ENCODE measurements at regions not wholly inside any gene's neighbourhood (a gene's known extent, or its start where the extent isn't known, plus 50 kb on each side); places are given as distances from the start of the nearest gene placed in this dataset.

DNA sequence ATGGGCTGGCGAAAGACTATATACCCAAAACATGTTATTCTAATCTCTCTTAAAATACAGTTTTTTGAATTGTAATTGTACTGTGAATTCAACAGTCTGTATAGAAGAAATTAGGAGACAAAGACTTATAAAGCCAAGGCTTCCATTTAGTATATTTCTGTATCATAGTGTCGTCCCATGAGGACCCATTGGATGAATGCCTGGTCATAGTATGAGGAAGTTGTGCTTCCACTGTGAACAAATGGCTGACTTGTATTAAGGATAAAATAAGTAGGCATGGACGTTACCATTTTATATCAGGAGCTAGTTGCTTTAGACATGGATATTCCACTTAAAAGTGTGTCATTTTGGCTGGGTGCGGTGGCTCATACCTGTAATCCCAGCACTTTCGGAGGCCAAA lies 55.9 kb upstream of the NAV3 start:
- H3K9ac ChIP-seq (ENCODE audit: extremely low read depth, insufficient read length, low read length), result no peak overlapping the region
- H4K5ac ChIP-seq (ENCODE audit: insufficient read length, low read depth, low read length), result no peak overlapping the region
- H3K36me3 Mint-ChIP-seq (ENCODE audit: insufficient read depth in 1 of 3, low read depth in 3 of 3), result no peaks in the 10 kb centered on the region
- H4K20me1 ChIP-seq (ENCODE audit: control insufficient read depth, insufficient read depth, insufficient read length), result no peaks in the 10 kb centered on the region
- H2BK20ac ChIP-seq (ENCODE audit: low read depth, low read length, poor library complexity, severe bottlenecking), result no peak overlapping the region
- H4K91ac ChIP-seq (ENCODE audit: insufficient read length, low read depth, low read length), result no peak overlapping the region
- H2BK15ac ChIP-seq (ENCODE audit: low read depth, low read length), result no peak overlapping the region
- H4K8ac ChIP-seq (replicated peaks; ENCODE audit: insufficient read length, low read depth, low read length), result no peak overlapping the region
- no peak overlapping the region for H3K56ac ChIP-seq (ENCODE audit: insufficient read length, low read depth, low read length)
- H3K4me1 ChIP-seq (ENCODE audit: insufficient read depth, low read length), result no peaks in the 10 kb centered on the region
- H3K79me2 ChIP-seq (ENCODE audit: insufficient read depth, low read length), result no peaks in the 10 kb centered on the region
- no peak overlapping the region for H3K4ac ChIP-seq (ENCODE audit: low read depth, low read length)
- no peaks in the 10 kb centered on the region for H3K9me3 Mint-ChIP-seq
- H3K27me3 ChIP-seq (ENCODE audit: insufficient read depth, low read length), result no peaks in the 10 kb centered on the region
- no peak overlapping the region for H3K23ac ChIP-seq (ENCODE audit: insufficient read length, low read depth, low read length)
- H3K4me1 Mint-ChIP-seq, result no peaks in the 10 kb centered on the region
- no CpG with 5 or more reads among the region's 5 CpGs for WGBS (ENCODE audit: extremely low coverage, insufficient read length, low lambda C conversion rate)
- H3K4me2 ChIP-seq (ENCODE audit: insufficient read depth, insufficient read length, low read length), result no peak overlapping the region
- no peak overlapping the region for H2AFZ ChIP-seq (ENCODE audit: low read length)
- H3K27ac Mint-ChIP-seq, result no peak overlapping the region
- H3K23me2 ChIP-seq (ENCODE audit: insufficient read length, low read depth, low read length, poor library complexity, severe bottlenecking), result no peaks in the 10 kb centered on the region
- no peak overlapping the region for H2BK5ac ChIP-seq (ENCODE audit: insufficient read length, low read length)
- no peaks in the 10 kb centered on the region for H3K9me3 ChIP-seq (ENCODE audit: control insufficient read depth, low read depth, low read length)
- no peak overlapping the region for H2BK120ac ChIP-seq (ENCODE audit: low read depth, low read length, poor library complexity, severe bottlenecking)
- no peak overlapping the region for H3K27ac ChIP-seq (ENCODE audit: insufficient read length, low read depth, low read length)
- no peaks in the 10 kb centered on the region for H3K79me1 ChIP-seq (ENCODE audit: insufficient read depth, low read depth, low read length, poor library complexity, severe bottlenecking)
- no peak overlapping the region for H3K14ac ChIP-seq (ENCODE audit: insufficient read depth, low read length)
- H3K18ac ChIP-seq (ENCODE audit: insufficient read length, low read depth, low read length), result no peak overlapping the region
- H3K27me3 Mint-ChIP-seq (ENCODE audit: low read depth), result no peaks in the 10 kb centered on the region
- no peak overlapping the region for H3K4me3 Mint-ChIP-seq
- H2BK12ac ChIP-seq (ENCODE audit: insufficient read length, low read depth, low read length), result no peak overlapping the region
- H3T11ph ChIP-seq (ENCODE audit: low read length), result no peak overlapping the region
- H2AK5ac ChIP-seq (ENCODE audit: insufficient read length, low read length), result no peak overlapping the region
- TF ChIP-seq, protein P1, sequence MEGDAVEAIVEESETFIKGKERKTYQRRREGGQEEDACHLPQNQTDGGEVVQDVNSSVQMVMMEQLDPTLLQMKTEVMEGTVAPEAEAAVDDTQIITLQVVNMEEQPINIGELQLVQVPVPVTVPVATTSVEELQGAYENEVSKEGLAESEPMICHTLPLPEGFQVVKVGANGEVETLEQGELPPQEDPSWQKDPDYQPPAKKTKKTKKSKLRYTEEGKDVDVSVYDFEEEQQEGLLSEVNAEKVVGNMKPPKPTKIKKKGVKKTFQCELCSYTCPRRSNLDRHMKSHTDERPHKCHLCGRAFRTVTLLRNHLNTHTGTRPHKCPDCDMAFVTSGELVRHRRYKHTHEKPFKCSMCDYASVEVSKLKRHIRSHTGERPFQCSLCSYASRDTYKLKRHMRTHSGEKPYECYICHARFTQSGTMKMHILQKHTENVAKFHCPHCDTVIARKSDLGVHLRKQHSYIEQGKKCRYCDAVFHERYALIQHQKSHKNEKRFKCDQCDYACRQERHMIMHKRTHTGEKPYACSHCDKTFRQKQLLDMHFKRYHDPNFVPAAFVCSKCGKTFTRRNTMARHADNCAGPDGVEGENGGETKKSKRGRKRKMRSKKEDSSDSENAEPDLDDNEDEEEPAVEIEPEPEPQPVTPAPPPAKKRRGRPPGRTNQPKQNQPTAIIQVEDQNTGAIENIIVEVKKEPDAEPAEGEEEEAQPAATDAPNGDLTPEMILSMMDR (conservative IDR thresholded peaks at IDR 0.05), result no peak
- no peak for DNase-seq
